Lower leg skin (tissue), 4 donors: ENCODE measurements at regions not wholly inside any gene's neighbourhood (a gene's known extent, or its start where the extent isn't known, plus 50 kb on each side); places are given as distances from the start of the nearest gene placed in this dataset.

Source experiments
- DNase-seq, 2 donors: peaks; one replicate each; pipeline ENCODE4 v3.0.0-alpha.2; 2019; ENCODE audit warnings: low spot score in 2 of 2
- H3K4me3 ChIP-seq: fragments of 200-600 bp; sonication (generic); 2 replicates; pipeline ENCODE4 v1.5.1; 2017; ENCODE audit warnings: mild to moderate bottlenecking, low read depth; ENCODE audit not compliant: poor library complexity, severe bottlenecking
- POLR2A ChIP-seq, 2 donors: fragments of 450-650 bp; IDR thresholded peaks; one replicate each; pipeline ENCODE4 v1.6.1; 2016 to 2017; ENCODE audit warnings: antibody characterized with exemption in 2 of 2, mild to moderate bottlenecking in 1 of 2, moderate library complexity in 1 of 2
- WGBS, 2 donors: methylation state at CpG; one replicate each; pipeline ENCODE4 v1.1.5; 2018; 5-methylcytosine and 5-hydroxymethylcytosine counted together
- intact Hi-C: fragments of 100-400 bp; cut with DNase I; formaldehyde crosslinking; loops from one replicate; pipeline ENCODE4 v1.15.0; 2023; ENCODE audit warnings: low total_unique reads
- TF ChIP-seq, protein P1 (sequence below), 3 donors: fragments of 450-650 bp; IDR thresholded peaks; one replicate each; pipeline ENCODE4 v1.5.1; 2016; ENCODE audit warnings: antibody characterized with exemption in 3 of 3, mild to moderate bottlenecking in 3 of 3, moderate library complexity in 2 of 3

DNA sequence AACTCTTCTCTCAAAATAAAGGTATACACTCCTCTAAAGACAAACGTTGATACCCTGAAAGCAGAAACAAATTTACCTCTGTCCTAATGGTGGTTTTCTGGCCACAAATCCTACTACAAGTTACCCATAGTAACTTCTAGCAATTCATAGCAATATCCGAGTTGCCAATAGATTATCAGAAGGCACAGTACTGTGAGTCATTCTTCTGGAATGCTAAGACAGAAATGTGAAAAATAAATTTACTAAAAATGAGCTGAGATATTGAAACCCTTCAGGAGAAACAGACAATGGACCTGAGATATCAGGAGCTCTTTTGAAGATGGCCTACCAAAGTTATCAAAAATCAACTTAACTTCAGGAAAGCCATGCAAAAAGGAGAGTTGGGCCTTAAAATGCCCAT, 715.0 kb upstream of the ADAMTS5 start:
- DNase-seq = no peak
- 32 to 33% methylated on average over 2 of the region's 2 CpGs for WGBS, 2 donors
- no peak overlapping the region for H3K4me3 ChIP-seq
- no peak for TF ChIP-seq POLR2A (IDR thresholded peaks at IDR 0.05)
- TF ChIP-seq, protein P1, sequence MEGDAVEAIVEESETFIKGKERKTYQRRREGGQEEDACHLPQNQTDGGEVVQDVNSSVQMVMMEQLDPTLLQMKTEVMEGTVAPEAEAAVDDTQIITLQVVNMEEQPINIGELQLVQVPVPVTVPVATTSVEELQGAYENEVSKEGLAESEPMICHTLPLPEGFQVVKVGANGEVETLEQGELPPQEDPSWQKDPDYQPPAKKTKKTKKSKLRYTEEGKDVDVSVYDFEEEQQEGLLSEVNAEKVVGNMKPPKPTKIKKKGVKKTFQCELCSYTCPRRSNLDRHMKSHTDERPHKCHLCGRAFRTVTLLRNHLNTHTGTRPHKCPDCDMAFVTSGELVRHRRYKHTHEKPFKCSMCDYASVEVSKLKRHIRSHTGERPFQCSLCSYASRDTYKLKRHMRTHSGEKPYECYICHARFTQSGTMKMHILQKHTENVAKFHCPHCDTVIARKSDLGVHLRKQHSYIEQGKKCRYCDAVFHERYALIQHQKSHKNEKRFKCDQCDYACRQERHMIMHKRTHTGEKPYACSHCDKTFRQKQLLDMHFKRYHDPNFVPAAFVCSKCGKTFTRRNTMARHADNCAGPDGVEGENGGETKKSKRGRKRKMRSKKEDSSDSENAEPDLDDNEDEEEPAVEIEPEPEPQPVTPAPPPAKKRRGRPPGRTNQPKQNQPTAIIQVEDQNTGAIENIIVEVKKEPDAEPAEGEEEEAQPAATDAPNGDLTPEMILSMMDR (IDR thresholded peaks at IDR 0.05) = no peak
- intact Hi-C loops = no loop called here

DNA sequence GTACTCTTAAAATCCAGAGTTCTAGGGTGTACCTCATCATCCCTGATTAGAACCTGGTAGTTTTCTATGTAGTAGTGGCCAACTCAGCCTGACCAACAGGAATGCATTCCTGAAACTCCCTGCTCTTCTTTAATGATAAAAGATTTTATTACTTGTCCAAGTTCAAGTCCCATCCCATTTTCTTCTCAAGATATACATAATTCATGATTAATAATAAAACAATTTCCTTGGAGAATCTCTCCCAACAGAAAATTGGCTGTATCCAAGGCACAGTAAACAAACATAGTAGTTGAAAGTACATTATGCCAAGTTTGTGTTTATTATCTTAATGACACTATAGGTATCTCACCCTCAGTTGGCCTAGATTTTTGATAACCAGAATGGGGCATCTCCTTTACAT, 714.1 kb upstream of the ADAMTS5 start:
- TF ChIP-seq, protein P1 (IDR thresholded peaks at IDR 0.05) = no peak
- TF ChIP-seq POLR2A (IDR thresholded peaks at IDR 0.05) = no peak
- DNase-seq = no peak
- intact Hi-C loops = no loop called here
- H3K4me3 ChIP-seq = no peak overlapping the region

DNA sequence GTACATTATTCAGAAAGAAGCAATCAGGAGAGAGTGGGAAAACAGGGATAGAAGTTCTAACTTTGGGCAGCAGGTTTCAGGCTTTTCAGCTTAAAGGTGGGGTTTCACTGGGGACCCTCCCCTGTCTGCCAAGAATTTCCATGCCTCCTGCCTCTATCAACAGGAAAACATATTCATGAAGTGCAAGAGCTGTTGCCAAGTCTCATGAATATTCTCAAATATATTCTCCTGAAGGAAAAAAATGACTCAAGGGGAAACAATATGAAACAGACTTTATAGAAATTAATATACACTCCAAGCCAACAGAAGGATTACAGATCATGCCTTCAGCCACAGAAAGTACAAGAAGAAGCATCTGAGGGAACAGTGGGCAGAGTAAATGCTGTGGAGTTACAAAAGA, 713.3 kb upstream of the ADAMTS5 start:
- H3K4me3 ChIP-seq = no peak overlapping the region
- no peak for DNase-seq
- intact Hi-C loops = no loop called here
- TF ChIP-seq, protein P1 (IDR thresholded peaks at IDR 0.05) = no peak
- no peak for TF ChIP-seq POLR2A (IDR thresholded peaks at IDR 0.05)

DNA sequence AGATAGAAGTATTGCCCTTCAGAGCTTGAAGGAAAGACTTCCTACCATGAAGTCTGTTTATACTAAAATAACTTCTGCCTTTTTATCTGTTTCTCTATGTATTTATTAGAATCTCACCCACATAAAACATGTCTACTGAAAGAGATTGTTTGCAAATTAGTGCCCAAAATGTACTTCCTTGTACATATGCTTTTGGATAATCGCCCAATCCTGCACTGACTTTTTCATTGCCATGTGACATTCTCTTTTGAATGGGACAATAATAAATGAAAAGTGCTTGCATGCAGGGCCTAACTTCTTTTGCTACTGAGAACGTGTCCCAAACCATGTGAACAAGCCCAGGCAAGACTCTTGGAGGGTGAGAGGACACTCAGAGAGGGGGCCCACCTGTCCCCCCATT, 711.6 kb upstream of the ADAMTS5 start:
- TF ChIP-seq POLR2A (IDR thresholded peaks at IDR 0.05) = no peak
- TF ChIP-seq, protein P1 (IDR thresholded peaks at IDR 0.05) = no peak
- no peak overlapping the region for H3K4me3 ChIP-seq
- intact Hi-C loops = no loop called here
- 78 to 80% methylated on average over 2 of the region's 2 CpGs for WGBS, 2 donors
- no peak for DNase-seq

DNA sequence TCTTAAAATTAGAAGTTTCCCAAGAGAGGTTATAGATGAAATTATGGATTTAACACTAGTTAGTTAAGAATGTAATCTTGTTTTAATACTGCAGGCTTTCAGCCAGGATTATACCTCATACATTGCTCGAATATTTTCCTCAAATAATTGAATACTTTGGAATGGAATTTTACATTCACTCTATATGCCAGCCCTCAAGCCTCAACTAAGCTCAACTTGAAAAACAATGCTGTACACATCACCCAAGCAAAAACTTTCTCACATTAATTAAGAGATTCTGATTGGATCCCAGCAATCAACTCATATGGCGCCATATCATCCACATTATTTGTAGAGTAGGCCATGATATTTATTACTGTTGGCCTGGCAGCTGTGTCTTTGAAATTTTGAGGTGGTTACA, 710.7 kb upstream of the ADAMTS5 start:
- WGBS, 2 donors = 46 to 74% methylated on average over 2 of the region's 2 CpGs
- no peak for TF ChIP-seq POLR2A (IDR thresholded peaks at IDR 0.05)
- TF ChIP-seq, protein P1 (IDR thresholded peaks at IDR 0.05) = no peak
- no peak overlapping the region for H3K4me3 ChIP-seq
- intact Hi-C loops = no loop called here
- no peak for DNase-seq

DNA sequence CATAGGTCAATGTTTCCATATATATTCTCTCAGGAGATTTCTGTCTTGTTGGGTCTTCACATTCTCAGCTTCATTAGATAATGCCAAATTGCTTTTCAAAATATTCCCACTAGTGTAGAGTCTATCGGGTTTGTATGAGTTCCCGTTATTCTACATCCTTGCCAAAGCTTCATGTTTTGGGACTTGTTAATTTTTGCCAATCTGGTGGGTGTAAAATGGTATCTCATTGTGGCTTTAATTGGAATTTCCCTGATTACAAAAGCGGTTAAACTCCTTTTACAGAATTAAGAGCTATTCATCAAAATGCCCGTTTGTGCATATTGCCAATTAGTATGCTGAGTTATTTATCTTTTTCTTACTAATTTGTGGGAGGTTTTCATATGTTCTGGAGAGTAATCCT, 708.4 kb upstream of the ADAMTS5 start:
- no peak overlapping the region for H3K4me3 ChIP-seq
- TF ChIP-seq, protein P1 (IDR thresholded peaks at IDR 0.05) = no peak
- TF ChIP-seq POLR2A (IDR thresholded peaks at IDR 0.05) = no peak
- intact Hi-C loops = no loop called here
- DNase-seq = no peak
- WGBS, 2 donors = 33 to 58% methylated on average over 4 of the region's 4 CpGs
